RWPE2 (cell line): ENCODE measurements at regions not wholly inside any gene's neighbourhood (a gene's known extent, or its start where the extent isn't known, plus 50 kb on each side); places are given as distances from the start of the nearest gene placed in this dataset.

Experiments
- ATAC-seq: fragments of 200-7000 bp; cut with Tn5 transposase; 3 replicates; pipeline ENCODE4 v1.9.1; 2021; ENCODE audit warnings: low read depth
- DNase-seq: peaks from one replicate; pipeline ENCODE4 v3.0.0-alpha.2; 2020; ENCODE audit warnings: low spot score
- H3K27ac ChIP-seq: fragments of 450-650 bp; 2 replicates; pipeline ENCODE4 v1.5.1; 2017; ENCODE audit warnings: mild to moderate bottlenecking; ENCODE audit not compliant: poor library complexity, severe bottlenecking
- H3K27me3 ChIP-seq: fragments of 250-450 bp; sonication (Bioruptor Pico); 2 replicates; pipeline ENCODE4 v1.5.1; 2021; ENCODE audit warnings: mild to moderate bottlenecking, moderate library complexity; ENCODE audit not compliant: insufficient read depth, poor library complexity, severe bottlenecking
- H3K36me3 ChIP-seq: fragments of 250-450 bp; sonication (Bioruptor Pico); 2 replicates; pipeline ENCODE4 v1.5.1; 2020; ENCODE audit warnings: low read depth, mild to moderate bottlenecking, moderate library complexity
- H3K4me1 ChIP-seq: fragments of 250-450 bp; sonication (Bioruptor Pico); 2 replicates; pipeline ENCODE4 v1.5.1; 2021; ENCODE audit warnings: mild to moderate bottlenecking, moderate library complexity; ENCODE audit not compliant: insufficient read depth, poor library complexity, severe bottlenecking
- H3K4me3 ChIP-seq: fragments of 250-450 bp; sonication (Bioruptor Pico); 2 replicates; pipeline ENCODE4 v1.5.1; 2021; ENCODE audit warnings: mild to moderate bottlenecking, moderate library complexity; ENCODE audit not compliant: severe bottlenecking
- H3K9me3 ChIP-seq: fragments of 250-450 bp; sonication (Bioruptor Pico); 2 replicates; pipeline ENCODE4 v1.5.1; 2021; ENCODE audit warnings: mild to moderate bottlenecking, moderate library complexity; ENCODE audit not compliant: severe bottlenecking
- CTCF ChIP-seq: fragments of 450-650 bp; IDR thresholded peaks from one replicate; pipeline ENCODE4 v1.5.1; 2017; ENCODE audit warnings: mild to moderate bottlenecking, moderate library complexity; ENCODE audit not compliant: poor library complexity, severe bottlenecking

GRCh38 chr2:134191835-134192234 is 62.0 kb upstream of the MGAT5 start:
- no peak for TF ChIP-seq CTCF
- Histone ChIP-seq H3K27ac (no peak overlapping the region), H3K4me3 (no peak overlapping the region), H3K4me1 (peaks cover 28% of the 10 kb centered on the region), H3K9me3 (no peaks in the 10 kb centered on the region), H3K36me3 (no peaks in the 10 kb centered on the region), H3K27me3 (no peaks in the 10 kb centered on the region)
- ATAC-seq (no peak), DNase-seq (no peak)

- no peak for DNase-seq
- ATAC-seq, result peak; percentile 68
These were observed 60.9 kb upstream of the MGAT5 start for GRCh38 chr2:134193006-134193405.

GRCh38 chr2:134194519-134194918 is 59.4 kb upstream of the MGAT5 start:
- Histone ChIP-seq H3K27me3 (no peaks in the 10 kb centered on the region), H3K4me3 (no peak overlapping the region), H3K36me3 (no peaks in the 10 kb centered on the region), H3K27ac (no peak overlapping the region), H3K4me1 (peaks cover 15% of the 10 kb centered on the region), H3K9me3 (no peaks in the 10 kb centered on the region)
- no peak for TF ChIP-seq CTCF
- DNase-seq (no peak), ATAC-seq (no peak)

More at GRCh38 chr2:134193006-134193405, 60.9 kb upstream of the MGAT5 start:
- no peak overlapping the region for H3K4me3 ChIP-seq
- no peaks in the 10 kb centered on the region for H3K9me3 ChIP-seq
- H3K27ac ChIP-seq, result no peak overlapping the region
- TF ChIP-seq CTCF, result no peak
- H3K36me3 ChIP-seq, result no peaks in the 10 kb centered on the region
- H3K4me1 ChIP-seq, result peaks cover 28% of the 10 kb centered on the region
- H3K27me3 ChIP-seq, result no peaks in the 10 kb centered on the region

GRCh38 chr2:134195341-134195740 is 58.5 kb upstream of the MGAT5 start:
- H3K36me3 ChIP-seq, result no peaks in the 10 kb centered on the region
- ATAC-seq, result no peak
- H3K4me3 ChIP-seq, result no peak overlapping the region
- DNase-seq, result no peak
- TF ChIP-seq CTCF, result no peak
- no peaks in the 10 kb centered on the region for H3K9me3 ChIP-seq
- H3K27me3 ChIP-seq, result no peaks in the 10 kb centered on the region
- H3K27ac ChIP-seq, result no peak overlapping the region
- H3K4me1 ChIP-seq, result peaks cover 9% of the 10 kb centered on the region

GRCh38 chr2:134197445-134197844 is 56.4 kb upstream of the MGAT5 start:
- no peak for TF ChIP-seq CTCF
- peaks cover 9% of the 10 kb centered on the region for H3K4me1 ChIP-seq
- H3K27me3 ChIP-seq, result no peaks in the 10 kb centered on the region
- no peak overlapping the region for H3K27ac ChIP-seq
- H3K9me3 ChIP-seq, result no peaks in the 10 kb centered on the region
- H3K36me3 ChIP-seq, result no peaks in the 10 kb centered on the region
- ATAC-seq (no peak), DNase-seq (no peak)
- no peak overlapping the region for H3K4me3 ChIP-seq
